ENCODE measurements at regions not wholly inside any gene's neighbourhood (a gene's known extent, or its start where the extent isn't known, plus 50 kb on each side); places are given as distances from the start of the nearest gene placed in this dataset.

GRCh38 chr2:212922701-212923100 lies 228.7 kb downstream of the IKZF2 start:
- TF ChIP-seq CTCF (IDR thresholded peaks at IDR 0.05), result no peak
- H3K36me3 ChIP-seq, result no peaks in the 10 kb centered on the region
- H3K4me3 ChIP-seq, result no peak overlapping the region
- no peaks in the 10 kb centered on the region for H3K4me1 ChIP-seq
- DNase-seq, result no peak
- intact Hi-C loops (cut with DNase I), result no loop called here
- ATAC-seq, result no peak
- no peak overlapping the region for H3K27ac ChIP-seq
- peaks cover 0 to 3% of the 10 kb centered on the region in 2 donors for H3K9me3 ChIP-seq
- no peaks in the 10 kb centered on the region for H3K27me3 ChIP-seq

- no peaks in the 10 kb centered on the region for H3K4me1 ChIP-seq
- no peak overlapping the region for H3K4me3 ChIP-seq
- DNase-seq (no peak), ATAC-seq (no peak)
- no peaks in the 10 kb centered on the region for H3K27me3 ChIP-seq
- intact Hi-C loops (cut with DNase I), result no loop called here
- TF ChIP-seq CTCF (IDR thresholded peaks at IDR 0.05), result no peak
- H3K36me3 ChIP-seq, result no peaks in the 10 kb centered on the region
- peaks cover 0 to 3% of the 10 kb centered on the region in 2 donors for H3K9me3 ChIP-seq
- H3K27ac ChIP-seq, result no peak overlapping the region
Observed at GRCh38 chr2:212921711-212922110, 229.7 kb downstream of the IKZF2 start.

- Histone ChIP-seq H3K36me3 (no peaks in the 10 kb centered on the region), H3K27me3 (no peaks in the 10 kb centered on the region), H3K27ac (no peak overlapping the region), H3K4me3 (no peak overlapping the region), H3K9me3 (peaks cover 0 to 3% of the 10 kb centered on the region in 2 donors), H3K4me1 (no peaks in the 10 kb centered on the region)
- no peak for ATAC-seq
- no peak for DNase-seq
- no peak for TF ChIP-seq CTCF (IDR thresholded peaks at IDR 0.05)
- intact Hi-C loops (cut with DNase I), result no loop called here
Observed at GRCh38 chr2:212921061-212921460, 230.4 kb downstream of the IKZF2 start.

- intact Hi-C loops (cut with DNase I), result no loop called here
- ATAC-seq, result peak; percentile 80
- Histone ChIP-seq H3K27ac (no peak overlapping the region), H3K4me1 (peaks cover 0 to 3% of the 10 kb centered on the region in 2 donors), H3K36me3 (no peaks in the 10 kb centered on the region), H3K27me3 (no peaks in the 10 kb centered on the region), H3K9me3 (no peaks in the 10 kb centered on the region), H3K4me3 (no peak overlapping the region)
- TF ChIP-seq CTCF (IDR thresholded peaks at IDR 0.05), result no peak
- no peak for DNase-seq
Observed at GRCh38 chr2:212919238-212919637, 232.2 kb downstream of the IKZF2 start.

- H3K27me3 ChIP-seq, result no peaks in the 10 kb centered on the region
- ATAC-seq (no peak), DNase-seq (no peak)
- no peaks in the 10 kb centered on the region for H3K36me3 ChIP-seq
- TF ChIP-seq CTCF (IDR thresholded peaks at IDR 0.05), result no peak
- intact Hi-C loops (cut with DNase I), result no loop called here
- no peak overlapping the region for H3K27ac ChIP-seq
- H3K4me1 ChIP-seq, result peaks cover 0 to 3% of the 10 kb centered on the region in 2 donors
- no peak overlapping the region for H3K4me3 ChIP-seq
- H3K9me3 ChIP-seq, result no peaks in the 10 kb centered on the region
Observed at GRCh38 chr2:212918336-212918735, 233.1 kb downstream of the IKZF2 start.
